CD4-positive, alpha-beta T cell treated with Interleukin-17A for 4 hours (primary cell): ENCODE measurements at regions not wholly inside any gene's neighbourhood (a gene's known extent, or its start where the extent isn't known, plus 50 kb on each side); places are given as distances from the start of the nearest gene placed in this dataset.

Source experiments
- DNase-seq: peaks from one replicate; pipeline ENCODE4 v3.0.0-alpha.2; 2020; ENCODE audit warnings: mixed read lengths

DNA sequence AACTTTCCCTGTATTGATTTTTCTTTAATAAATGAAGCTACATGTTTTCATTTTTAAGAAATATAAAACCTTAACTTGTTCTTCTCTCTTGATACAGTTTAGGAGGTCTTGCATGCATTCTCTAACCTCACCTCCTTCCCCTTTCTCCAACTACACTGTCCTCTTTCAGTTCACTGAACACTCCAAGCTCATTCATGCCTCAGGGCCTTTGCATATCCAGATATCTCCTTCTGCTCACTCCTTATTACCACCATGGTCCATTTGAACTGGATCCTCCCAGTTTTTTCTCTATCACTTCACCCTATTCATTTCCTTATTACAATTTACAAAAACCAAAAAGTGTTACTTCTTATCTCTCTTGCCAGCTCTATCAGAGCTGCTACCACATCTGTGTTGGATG, 242.9 kb upstream of the PLEKHG7 start:
- no peak for DNase-seq

DNA sequence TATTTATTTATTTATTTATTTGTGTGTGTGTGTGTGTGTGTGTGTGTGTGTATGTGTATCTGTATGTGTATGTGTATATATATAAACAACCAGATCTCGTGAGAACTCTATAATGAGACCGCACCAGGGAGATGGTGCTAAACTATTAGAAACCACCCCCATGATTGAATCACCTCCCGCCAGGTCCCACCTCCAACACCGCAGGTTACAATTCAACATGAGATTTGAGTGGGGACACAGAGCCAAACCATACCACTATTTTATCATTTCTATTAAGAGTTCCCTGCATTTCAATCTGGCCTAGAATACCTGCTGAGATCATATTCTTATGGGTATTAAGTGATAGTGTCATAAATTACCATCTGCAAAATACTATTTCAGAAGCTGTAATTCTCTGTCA, 243.8 kb upstream of the PLEKHG7 start:
- no peak for DNase-seq

DNA sequence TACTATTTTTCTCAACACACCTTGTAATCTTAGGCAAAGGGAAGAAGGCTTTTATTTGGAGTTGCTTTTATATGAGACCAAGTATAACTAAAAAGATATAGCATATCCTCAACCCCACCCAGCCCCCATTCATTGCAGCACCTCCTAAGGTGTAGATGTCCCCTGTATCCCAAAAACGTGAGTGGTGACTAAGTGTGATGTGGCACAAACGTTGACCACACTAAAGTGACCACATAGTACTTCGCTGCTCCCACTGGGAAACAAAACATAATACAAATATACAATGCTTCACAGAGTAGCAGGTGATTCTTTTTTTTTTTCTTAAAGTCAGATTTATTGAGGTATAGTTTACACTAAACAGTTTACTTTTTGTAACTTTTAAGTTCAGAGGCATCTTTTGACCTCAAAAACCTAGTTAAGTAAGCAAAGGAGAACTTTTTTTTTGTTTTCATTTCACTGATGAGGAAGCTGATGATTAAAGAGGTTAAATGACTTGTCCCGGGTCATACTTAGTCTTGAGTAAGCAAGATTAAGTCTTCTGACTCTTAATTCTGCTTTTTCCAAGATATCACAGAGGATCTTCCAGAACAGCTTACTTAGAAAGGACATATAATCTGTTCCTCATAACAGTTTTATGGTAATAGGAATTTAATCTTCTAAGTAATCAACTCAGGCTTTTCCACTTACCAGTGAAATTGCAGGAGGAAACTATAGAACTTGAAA, 245.2 kb upstream of the PLEKHG7 start:
- DNase-seq: no peak

GRCh38 chr12:92452763-92453162, 250.0 kb upstream of the PLEKHG7 start:
- no peak for DNase-seq

DNA sequence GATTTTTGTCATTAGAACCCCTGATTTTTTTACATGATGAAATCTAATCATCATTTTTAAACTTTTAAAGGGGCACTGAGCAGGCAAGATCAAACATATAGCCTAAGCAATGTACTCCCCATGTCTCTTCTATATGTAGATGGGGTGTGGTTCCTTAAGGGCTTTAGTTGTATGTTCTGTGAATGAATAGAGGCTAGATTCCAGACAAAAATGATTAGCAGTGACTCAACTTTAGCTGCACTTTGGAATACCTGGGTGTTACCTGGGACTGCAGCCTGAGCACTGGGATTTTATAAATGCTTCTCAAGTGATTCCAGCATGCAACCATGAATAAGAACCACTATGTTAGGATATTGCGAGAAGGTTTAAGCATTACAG, 256.7 kb upstream of the PLEKHG7 start:
- no peak for DNase-seq

DNA sequence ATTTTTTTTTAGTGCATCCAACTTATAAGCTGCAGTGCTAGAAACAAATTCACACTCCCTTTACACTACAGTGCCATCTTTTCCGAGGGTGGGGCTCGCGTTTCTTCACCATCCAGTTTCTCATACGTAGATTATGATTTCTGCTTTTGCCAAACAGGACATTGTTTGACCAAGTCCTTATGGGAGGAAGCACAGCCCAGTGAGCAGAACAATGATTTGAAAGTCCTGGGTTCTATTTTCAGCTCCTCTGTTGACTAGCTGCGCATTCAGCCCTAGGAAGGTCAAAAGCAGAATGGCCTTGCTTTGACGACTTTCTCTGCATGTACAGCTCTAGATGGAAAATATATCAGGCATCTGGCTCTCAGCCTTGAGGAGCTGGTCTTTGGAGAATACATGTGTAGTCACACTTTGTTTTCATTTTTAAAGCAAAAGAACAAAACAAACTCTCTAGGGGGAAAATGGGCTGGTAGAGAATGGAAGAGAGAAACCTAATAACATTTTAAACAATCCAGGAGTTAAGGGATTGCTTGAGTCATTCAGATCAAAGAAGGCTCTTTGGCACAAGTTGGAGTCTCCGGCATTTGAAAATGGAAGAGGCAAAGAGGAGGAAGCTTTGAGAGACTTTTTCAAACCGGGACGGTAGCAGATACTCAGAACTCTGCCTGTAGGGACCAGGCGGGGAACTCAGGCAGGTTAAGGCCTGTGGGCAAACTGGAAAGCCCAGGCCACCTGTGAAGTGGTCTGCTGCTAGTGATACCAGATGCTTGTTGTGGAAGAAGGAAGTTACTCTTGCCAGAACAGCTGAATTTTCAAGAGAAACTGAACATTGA, 257.3 kb upstream of the PLEKHG7 start:
- no peak for DNase-seq

- DNase-seq: no peak
Observed at GRCh38 chr12:92444763-92445162, 258.0 kb upstream of the PLEKHG7 start.

DNA sequence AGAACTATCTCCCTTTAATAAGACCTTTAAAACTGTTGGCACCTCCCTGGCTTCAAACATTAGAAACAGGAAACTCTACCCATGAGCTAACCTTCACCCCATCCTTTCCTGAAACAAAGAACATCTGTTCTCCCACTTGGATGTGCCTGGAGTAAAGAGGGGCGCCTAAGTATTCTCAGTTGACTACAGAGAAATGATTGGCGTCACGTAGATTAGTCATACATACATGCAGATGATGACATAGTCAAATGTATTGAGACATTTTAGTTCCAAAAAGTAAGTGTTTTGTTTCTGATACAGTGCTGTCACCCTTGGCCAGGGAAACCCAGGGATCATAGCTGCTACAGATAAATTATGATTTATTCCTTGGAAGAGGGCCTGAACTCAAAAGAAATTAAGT, 260.0 kb upstream of the PLEKHG7 start:
- DNase-seq: no peak

DNA sequence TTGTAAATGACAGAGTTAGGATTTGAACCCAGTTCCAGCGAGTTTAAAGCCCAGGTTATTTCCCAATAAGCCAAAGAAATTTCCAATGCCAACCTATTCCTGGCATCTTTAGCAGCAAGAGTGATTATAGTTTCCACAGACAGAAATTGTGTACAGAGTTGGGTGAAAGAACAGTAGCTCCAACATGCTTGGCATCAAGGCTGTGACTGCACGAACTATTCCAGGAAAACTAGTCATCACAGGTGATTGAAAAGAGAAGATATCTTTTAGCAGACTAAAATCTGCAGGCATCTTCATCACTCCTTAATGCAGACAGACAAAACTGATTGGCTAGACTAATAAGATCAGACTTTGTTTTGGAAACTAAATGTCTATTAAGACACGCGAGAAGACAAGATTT, 262.7 kb upstream of the PLEKHG7 start:
- DNase-seq: no peak

- no peak for DNase-seq
Observed at GRCh38 chr12:92439420-92439805, 263.4 kb upstream of the PLEKHG7 start.

DNA sequence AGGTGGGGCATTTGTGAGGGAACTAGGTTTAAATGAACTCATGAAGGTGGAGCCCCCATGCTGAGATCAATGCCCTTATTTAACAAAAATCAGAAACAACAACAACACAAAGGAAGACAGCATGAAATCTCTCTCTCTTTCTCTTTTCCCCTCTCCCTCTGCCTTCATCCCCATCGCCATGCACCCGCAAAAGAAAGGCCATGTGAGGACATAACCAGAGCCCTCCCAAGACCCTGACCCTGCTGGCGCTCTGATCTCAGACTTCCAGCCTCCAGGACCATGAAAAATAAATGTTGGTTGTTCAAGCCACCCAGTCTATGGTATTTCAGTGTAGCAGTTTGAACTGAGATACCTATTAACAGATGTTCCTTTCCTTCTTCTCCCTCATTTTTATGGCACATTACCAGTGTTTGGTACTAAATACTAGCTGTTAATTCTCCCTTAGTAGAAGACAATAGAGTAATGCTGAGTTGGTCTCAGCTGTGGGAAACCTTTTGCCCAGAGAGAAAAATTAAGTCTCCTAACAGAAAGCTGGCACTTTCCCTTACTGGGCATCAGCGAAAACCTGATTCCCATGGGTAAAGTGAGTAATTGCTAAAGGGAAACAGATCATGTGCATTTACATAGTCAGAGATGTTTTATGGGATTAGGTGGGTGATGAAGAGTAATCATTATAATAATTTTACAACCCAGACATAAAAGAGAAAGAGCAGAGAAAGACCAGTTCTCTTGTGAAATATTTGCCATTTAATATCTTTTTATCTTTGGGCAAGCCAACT, 264.0 kb upstream of the PLEKHG7 start:
- no peak for DNase-seq

- DNase-seq: no peak
Observed at GRCh38 chr12:92437452-92437851, 265.3 kb upstream of the PLEKHG7 start.

- no peak for DNase-seq
Observed at GRCh38 chr12:92436856-92437255, 265.9 kb upstream of the PLEKHG7 start.

- DNase-seq: no peak
Observed at GRCh38 chr12:92434607-92435025, 268.2 kb upstream of the PLEKHG7 start.

- DNase-seq: no peak
Observed at GRCh38 chr12:92432724-92433441, 269.9 kb upstream of the PLEKHG7 start.

- DNase-seq: peak; percentile 41
Observed at GRCh38 chr12:92431146-92431545, 271.6 kb upstream of the PLEKHG7 start.

DNA sequence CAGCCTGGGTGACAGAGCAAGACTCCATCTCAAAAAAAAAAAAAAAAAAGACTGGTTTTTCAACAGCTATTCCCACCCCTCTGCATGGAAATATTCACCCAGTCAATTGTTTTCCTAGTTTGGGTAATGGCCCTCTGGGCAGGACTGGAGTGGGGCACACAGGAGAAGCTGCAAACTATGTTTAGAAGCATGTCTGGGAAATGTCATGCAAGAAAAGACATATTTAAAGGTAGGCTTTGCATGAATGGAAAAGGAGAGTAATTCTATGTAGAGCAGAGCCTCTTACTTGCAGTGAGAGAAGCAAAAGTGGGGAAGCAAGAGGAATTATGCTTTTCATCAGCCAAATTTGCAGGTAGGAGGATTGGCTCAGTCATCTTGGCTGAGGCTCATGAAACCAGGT, 276.5 kb upstream of the PLEKHG7 start:
- DNase-seq: no peak

- no peak for DNase-seq
Observed at GRCh38 chr12:92425165-92425564, 277.6 kb upstream of the PLEKHG7 start.

DNA sequence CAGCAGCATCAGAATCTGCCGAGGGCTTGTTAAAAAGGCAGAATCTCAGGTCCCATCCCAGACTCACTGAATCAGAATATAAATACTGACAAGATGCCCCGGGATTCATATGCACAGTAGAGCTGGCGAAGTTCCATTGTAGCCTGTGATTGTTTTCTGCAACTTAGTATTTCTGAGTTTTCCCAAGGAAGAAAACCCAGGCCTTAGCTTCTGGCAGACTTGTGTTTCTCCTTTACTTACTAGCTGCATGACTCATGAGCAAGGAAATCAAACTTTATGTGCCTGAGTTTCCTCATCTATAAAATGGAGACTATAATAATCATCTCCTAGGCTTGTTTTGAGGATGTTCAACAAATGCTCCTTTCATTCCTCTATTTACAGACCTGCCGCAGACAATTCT, 278.5 kb upstream of the PLEKHG7 start:
- no peak for DNase-seq

DNA sequence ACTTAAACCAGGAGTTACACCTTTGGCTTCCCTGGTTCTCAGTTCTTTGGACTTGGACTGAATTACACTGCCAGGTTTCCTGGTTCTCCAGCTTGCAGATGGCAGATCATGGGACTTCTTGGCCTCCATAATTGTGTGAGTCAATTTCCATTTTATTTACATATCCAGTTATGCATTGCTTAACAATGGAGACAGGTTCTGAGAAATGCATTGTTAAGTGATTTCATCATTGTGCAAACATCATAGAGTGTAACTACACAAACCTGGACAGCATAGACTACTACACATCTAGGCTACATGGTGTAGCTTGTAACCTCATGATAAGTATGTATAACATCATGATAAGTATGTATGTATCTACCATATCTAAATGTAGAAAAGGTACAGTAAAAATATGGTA, 276.1 kb upstream of the BTG1 start:
- no peak for DNase-seq

GRCh38 chr12:92421042-92421441, 275.4 kb upstream of the BTG1 start:
- no peak for DNase-seq

DNA sequence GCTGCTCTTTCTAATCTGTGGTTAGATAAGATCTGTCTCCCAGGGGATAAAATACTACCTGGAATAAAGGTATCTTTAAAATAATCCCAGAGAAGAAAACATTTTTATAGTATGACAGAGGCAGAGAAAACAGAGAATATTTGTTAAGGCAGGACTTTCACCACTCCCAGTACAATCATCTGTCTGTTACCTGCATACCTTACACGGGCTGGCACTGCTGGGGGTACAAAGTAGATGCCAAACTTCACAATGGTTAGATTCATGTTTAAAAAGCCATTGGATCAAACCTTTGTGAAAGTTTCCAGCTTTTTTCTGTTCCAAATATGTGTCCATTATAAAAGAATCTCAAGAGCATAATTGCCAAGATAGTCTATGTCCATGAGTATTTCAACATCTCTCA, 273.6 kb upstream of the BTG1 start:
- DNase-seq: no peak

DNA sequence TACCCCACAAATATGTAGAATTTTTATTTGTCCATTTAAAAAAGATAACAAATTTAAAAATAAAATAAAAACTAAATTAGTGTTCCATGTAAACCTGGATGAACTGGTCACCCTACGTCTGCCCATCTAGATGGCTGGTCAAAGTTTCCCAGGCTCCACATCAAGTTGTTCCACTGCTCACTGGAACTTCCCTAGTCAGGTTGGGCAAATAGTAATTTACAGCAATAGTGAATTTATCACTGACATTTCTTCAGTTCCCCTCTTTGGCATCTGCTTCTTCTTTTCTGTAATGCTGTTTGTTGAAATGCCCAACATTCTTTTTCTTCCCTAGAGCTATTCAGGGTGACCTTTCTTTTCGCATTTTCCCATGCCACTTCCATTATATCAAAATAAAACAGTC, 272.7 kb upstream of the BTG1 start:
- DNase-seq: no peak
